Ishikawa (cell line): ENCODE measurements at regions not wholly inside any gene's neighbourhood (a gene's known extent, or its start where the extent isn't known, plus 50 kb on each side); places are given as distances from the start of the nearest gene placed in this dataset.

Experiments used
- CEBPB ChIP-seq: IDR thresholded peaks from 2 replicates; pipeline ENCODE4 v1.6.1; 2012
- CREB1 ChIP-seq: IDR thresholded peaks from 2 replicates; pipeline ENCODE4 v1.6.1; 2012; ENCODE audit warnings: low read depth
- EGR1 ChIP-seq: IDR thresholded peaks from 2 replicates; pipeline ENCODE4 v1.6.1; 2012
- EP300 ChIP-seq: IDR thresholded peaks from 2 replicates; pipeline ENCODE4 v1.6.1; 2012; ENCODE audit warnings: borderline replicate concordance
- FOXM1 ChIP-seq: IDR thresholded peaks from 2 replicates; pipeline ENCODE4 v1.6.1; 2012; ENCODE audit warnings: low read depth, borderline replicate concordance
- MAX ChIP-seq: IDR thresholded peaks from 2 replicates; pipeline ENCODE4 v1.6.1; 2012
- NFIC ChIP-seq: IDR thresholded peaks from 2 replicates; pipeline ENCODE4 v1.6.1; 2012
- RAD21 ChIP-seq: IDR thresholded peaks from 2 replicates; pipeline ENCODE4 v1.6.1; 2012; ENCODE audit warnings: low read depth
- REST ChIP-seq: IDR thresholded peaks from 2 replicates; pipeline ENCODE4 v1.6.1; 2012; ENCODE audit warnings: low read depth, mild to moderate bottlenecking
- TAF1 ChIP-seq: IDR thresholded peaks from 2 replicates; pipeline ENCODE4 v1.6.1; 2012; ENCODE audit warnings: low read depth, mild to moderate bottlenecking
- TCF12 ChIP-seq: IDR thresholded peaks from 2 replicates; pipeline ENCODE4 v1.6.1; 2012; ENCODE audit warnings: low read depth
- TEAD4 ChIP-seq: IDR thresholded peaks from 2 replicates; pipeline ENCODE4 v1.6.1; 2012
- YY1 ChIP-seq: IDR thresholded peaks from 2 replicates; pipeline ENCODE4 v1.6.1; 2012; ENCODE audit warnings: low read depth
- ZBTB7A ChIP-seq: IDR thresholded peaks from 2 replicates; pipeline ENCODE4 v1.6.1; 2012; ENCODE audit warnings: low read depth
- TF ChIP-seq, protein P1 (sequence below): IDR thresholded peaks from 2 replicates; pipeline ENCODE4 v1.6.1; 2012

DNA sequence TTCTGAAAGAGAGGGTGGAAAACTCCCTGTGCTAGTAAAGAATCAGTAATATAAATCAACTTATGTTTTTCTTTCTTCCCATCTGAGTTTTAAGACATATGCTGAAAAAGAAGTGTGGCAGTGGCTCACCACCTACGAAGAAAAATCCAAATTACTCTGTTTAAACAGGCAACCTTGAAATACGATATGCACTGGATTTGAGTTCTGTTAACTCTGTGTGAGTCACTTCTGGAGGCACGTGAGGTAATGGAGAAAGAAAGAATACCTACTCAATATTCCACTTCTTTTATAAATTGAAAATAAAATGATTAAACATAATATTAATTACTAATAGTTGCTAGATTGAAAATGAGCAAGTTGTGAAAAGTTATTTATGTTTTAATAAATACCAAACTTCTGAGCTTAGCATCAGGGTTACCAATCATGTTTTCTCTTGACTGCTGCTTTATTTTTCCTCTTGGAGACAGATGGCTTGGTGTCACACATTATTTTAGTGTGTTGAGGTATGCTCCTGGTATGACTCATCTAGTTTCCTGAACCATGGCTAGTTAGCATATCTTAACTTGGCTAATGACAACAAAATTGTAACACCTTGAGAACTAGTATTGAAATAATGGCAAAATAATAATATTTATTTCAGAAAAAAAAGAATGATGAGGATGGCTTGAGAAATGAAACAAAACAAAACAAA lies 1705.5 kb upstream of the PIK3C3 start:
- TF ChIP-seq MAX (no peak), ZBTB7A (no peak), RAD21 (no peak), EP300 (no peak), REST (no peak), FOXM1 (no peak), CREB1 (no peak)
- TF ChIP-seq, protein P1, sequence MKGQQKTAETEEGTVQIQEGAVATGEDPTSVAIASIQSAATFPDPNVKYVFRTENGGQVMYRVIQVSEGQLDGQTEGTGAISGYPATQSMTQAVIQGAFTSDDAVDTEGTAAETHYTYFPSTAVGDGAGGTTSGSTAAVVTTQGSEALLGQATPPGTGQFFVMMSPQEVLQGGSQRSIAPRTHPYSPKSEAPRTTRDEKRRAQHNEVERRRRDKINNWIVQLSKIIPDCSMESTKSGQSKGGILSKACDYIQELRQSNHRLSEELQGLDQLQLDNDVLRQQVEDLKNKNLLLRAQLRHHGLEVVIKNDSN = no peak

- no peak for TF ChIP-seq REST
- no peak for TF ChIP-seq CREB1
- TF ChIP-seq MAX = no peak
- no peak for TF ChIP-seq EGR1
- TF ChIP-seq TCF12 = no peak
- no peak for TF ChIP-seq CEBPB
- TF ChIP-seq EP300 = no peak
- no peak for TF ChIP-seq NFIC
- no peak for TF ChIP-seq TEAD4
- TF ChIP-seq ZBTB7A = no peak
- no peak for TF ChIP-seq RAD21
- TF ChIP-seq, protein P1 = no peak
- TF ChIP-seq TAF1 = no peak
- no peak for TF ChIP-seq FOXM1
These were observed 1711.4 kb upstream of the PIK3C3 start for GRCh38 chr18:40243607-40244006.

DNA sequence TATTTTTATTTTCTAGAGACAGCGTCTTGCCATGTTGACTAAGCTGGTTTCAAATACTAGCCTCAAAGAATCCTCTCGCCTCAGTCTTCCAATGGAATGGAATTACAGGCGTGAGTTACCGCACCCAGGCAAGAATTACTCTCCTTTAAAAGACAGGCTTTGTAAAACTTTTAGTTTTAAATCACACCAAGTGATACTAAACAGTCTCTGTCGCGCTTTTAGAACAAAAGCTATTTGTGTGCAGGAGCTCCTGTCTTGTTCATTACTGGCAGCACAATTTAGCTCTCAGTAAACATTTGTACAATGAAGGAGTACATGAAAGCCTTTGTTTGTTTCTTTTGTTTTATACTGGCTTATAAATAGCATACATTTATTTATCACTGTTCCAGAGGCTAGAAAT lies 1719.2 kb upstream of the PIK3C3 start:
- TF ChIP-seq ZBTB7A (no peak), CEBPB (no peak), MAX (no peak), FOXM1 (no peak), TAF1 (no peak), NFIC (no peak), TEAD4 (no peak), EGR1 (no peak), CREB1 (no peak), TCF12 (no peak)
- TF ChIP-seq, protein P1 = no peak

- no peak for TF ChIP-seq CREB1
- TF ChIP-seq CEBPB = no peak
- TF ChIP-seq, protein P1 = no peak
- no peak for TF ChIP-seq MAX
- TF ChIP-seq TAF1 = no peak
- TF ChIP-seq FOXM1 = no peak
- TF ChIP-seq EP300 = no peak
- TF ChIP-seq RAD21 = no peak
These were observed 1719.7 kb upstream of the PIK3C3 start for GRCh38 chr18:40235323-40235722.

GRCh38 chr18:40233931-40234616 lies 1721.0 kb upstream of the PIK3C3 start:
- TF ChIP-seq CEBPB = no peak
- no peak for TF ChIP-seq EP300
- TF ChIP-seq NFIC = no peak
- TF ChIP-seq TCF12 = no peak
- TF ChIP-seq, protein P1 = no peak
- TF ChIP-seq YY1 = no peak
- no peak for TF ChIP-seq CREB1
- no peak for TF ChIP-seq REST
- TF ChIP-seq TAF1 = no peak
- TF ChIP-seq FOXM1 = no peak
- TF ChIP-seq ZBTB7A = no peak
- TF ChIP-seq RAD21 = no peak
- no peak for TF ChIP-seq EGR1
- TF ChIP-seq TEAD4 = no peak
- TF ChIP-seq MAX = no peak
